HL-60 (cell line): ENCODE measurements at regions not wholly inside any gene's neighbourhood (a gene's known extent, or its start where the extent isn't known, plus 50 kb on each side); places are given as distances from the start of the nearest gene placed in this dataset.

Experiments used
- GABPA ChIP-seq: IDR thresholded peaks from 2 replicates; pipeline ENCODE4 v1.6.1; 2012; ENCODE audit warnings: low read depth
- POLR2AphosphoS5 ChIP-seq: IDR thresholded peaks from 2 replicates; pipeline ENCODE4 v1.6.1; 2012; ENCODE audit warnings: low read depth
- TF ChIP-seq, protein P1 (sequence below): IDR thresholded peaks from one replicate; pipeline ENCODE4 v1.5.1; 2011; ENCODE audit warnings: low read length, control low read depth, inconsistent platforms; ENCODE audit not compliant: insufficient read depth

DNA sequence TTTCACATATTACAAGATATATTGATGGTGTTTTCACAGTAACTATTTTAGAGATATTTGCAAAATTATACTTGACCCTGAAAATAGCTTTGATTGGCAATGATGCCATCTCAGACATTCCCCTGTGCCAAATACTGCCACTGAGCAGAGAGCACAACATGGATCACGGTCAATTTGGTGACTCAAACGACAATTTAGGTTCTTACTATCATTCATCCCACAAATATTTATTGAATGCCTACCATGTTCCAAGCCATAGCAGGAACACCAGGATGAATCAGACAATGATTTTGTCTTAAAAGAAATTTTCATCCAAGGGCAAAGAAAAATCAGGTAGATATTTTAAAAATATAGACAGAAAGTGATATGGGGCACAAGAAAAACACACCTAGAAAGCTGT is 153.2 kb upstream of the ADO start:
- TF ChIP-seq, protein P1, sequence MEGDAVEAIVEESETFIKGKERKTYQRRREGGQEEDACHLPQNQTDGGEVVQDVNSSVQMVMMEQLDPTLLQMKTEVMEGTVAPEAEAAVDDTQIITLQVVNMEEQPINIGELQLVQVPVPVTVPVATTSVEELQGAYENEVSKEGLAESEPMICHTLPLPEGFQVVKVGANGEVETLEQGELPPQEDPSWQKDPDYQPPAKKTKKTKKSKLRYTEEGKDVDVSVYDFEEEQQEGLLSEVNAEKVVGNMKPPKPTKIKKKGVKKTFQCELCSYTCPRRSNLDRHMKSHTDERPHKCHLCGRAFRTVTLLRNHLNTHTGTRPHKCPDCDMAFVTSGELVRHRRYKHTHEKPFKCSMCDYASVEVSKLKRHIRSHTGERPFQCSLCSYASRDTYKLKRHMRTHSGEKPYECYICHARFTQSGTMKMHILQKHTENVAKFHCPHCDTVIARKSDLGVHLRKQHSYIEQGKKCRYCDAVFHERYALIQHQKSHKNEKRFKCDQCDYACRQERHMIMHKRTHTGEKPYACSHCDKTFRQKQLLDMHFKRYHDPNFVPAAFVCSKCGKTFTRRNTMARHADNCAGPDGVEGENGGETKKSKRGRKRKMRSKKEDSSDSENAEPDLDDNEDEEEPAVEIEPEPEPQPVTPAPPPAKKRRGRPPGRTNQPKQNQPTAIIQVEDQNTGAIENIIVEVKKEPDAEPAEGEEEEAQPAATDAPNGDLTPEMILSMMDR: no peak
- TF ChIP-seq POLR2AphosphoS5 (no peak), GABPA (no peak)
